DMS153 (cell line): ENCODE measurements at regions not wholly inside any gene's neighbourhood (a gene's known extent, or its start where the extent isn't known, plus 50 kb on each side); places are given as distances from the start of the nearest gene placed in this dataset.

Experiments used
- DNase-seq: peaks from one replicate; lab custom pipeline; 2025; lab: John Stamatoyannopoulos, UW

GRCh38 chr15:77796046-77796729 lies 163.5 kb upstream of the LINGO1 start:
- DNase-seq, result no peak

DNA sequence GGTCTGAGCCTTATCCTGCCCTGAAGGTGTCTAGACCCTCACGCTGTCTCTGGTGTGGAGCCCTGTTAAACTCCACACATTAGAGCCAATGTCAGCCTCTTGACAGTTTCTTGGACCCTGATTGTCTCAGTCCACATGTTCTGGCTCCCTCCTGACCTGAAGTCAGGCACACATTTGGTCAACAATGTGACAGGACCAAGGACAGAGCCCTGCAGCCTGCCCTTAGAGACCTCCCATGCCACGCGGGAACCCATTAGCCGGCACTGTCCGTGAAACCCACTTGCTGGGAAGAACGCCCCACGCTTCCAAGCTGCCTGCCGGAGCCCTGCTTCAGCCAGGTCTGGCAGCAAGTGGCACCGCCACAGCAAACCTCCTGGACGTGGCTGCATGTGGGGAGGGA lies 162.7 kb upstream of the LINGO1 start:
- no peak for DNase-seq

- DNase-seq, result no peak
Observed at GRCh38 chr15:77791941-77792340, 159.2 kb upstream of the LINGO1 start.

- DNase-seq, result no peak
Observed at GRCh38 chr15:77790481-77790880, 157.8 kb upstream of the LINGO1 start.

DNA sequence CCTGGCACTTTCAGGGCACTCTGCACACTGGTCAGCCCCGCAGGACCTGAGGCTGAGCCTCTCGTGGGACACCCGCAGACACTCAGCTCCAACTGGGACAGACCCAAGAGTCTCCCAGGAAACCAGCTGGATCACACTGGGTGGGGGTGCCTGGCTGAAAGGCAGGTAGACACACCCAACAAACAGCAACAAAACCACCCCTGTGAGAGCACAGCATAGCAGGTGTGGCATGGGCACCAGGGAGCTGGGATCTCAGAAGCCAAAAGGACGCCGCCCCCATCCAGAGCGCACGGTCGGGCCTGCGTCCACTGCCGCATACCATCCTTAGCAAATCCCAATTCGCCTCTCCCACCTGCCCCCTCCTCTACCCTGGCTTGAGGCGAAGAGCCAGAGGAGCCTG lies 154.2 kb upstream of the LINGO1 start:
- DNase-seq, result no peak

GRCh38 chr15:77786181-77786890 lies 153.6 kb upstream of the LINGO1 start:
- DNase-seq, result no peak

- DNase-seq, result no peak
Observed at GRCh38 chr15:77784361-77785292, 151.9 kb upstream of the LINGO1 start.

DNA sequence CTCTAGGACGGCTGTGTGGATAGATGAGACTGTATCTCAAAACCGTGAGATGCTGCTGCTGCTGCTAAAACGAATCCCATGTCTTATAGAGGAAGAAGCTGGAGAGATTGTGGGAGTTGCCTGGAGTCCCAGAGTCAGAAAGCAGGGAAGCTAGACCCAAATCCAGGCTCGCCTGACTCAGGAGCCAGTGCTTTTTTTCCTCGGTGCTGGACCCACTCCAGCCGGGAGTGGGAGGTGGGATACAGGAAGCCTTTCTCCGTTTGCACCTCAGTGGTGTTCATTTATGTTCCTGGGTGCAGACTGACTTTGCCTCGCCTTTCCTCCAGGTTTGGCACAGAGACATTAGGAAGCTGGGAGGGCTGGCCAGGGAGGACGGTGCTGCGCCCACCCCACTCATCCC lies 150.9 kb upstream of the LINGO1 start:
- no peak for DNase-seq

- DNase-seq, result no peak
Observed at GRCh38 chr15:77782691-77783090, 150.0 kb upstream of the LINGO1 start.

DNA sequence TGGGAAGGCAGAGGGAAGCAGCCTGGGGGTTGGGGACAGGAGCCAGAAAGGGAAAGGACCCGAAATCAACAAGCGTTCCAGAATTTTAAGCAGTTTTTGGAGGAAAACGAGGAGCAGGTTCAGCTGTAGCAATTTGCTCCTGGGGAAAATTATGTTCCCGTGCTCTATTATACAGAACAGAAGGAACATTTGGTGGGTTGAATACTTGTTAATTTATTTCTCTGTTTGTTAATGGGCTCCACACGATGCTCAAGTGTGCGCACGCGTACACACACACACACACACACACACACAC lies 149.2 kb upstream of the LINGO1 start:
- no peak for DNase-seq

DNA sequence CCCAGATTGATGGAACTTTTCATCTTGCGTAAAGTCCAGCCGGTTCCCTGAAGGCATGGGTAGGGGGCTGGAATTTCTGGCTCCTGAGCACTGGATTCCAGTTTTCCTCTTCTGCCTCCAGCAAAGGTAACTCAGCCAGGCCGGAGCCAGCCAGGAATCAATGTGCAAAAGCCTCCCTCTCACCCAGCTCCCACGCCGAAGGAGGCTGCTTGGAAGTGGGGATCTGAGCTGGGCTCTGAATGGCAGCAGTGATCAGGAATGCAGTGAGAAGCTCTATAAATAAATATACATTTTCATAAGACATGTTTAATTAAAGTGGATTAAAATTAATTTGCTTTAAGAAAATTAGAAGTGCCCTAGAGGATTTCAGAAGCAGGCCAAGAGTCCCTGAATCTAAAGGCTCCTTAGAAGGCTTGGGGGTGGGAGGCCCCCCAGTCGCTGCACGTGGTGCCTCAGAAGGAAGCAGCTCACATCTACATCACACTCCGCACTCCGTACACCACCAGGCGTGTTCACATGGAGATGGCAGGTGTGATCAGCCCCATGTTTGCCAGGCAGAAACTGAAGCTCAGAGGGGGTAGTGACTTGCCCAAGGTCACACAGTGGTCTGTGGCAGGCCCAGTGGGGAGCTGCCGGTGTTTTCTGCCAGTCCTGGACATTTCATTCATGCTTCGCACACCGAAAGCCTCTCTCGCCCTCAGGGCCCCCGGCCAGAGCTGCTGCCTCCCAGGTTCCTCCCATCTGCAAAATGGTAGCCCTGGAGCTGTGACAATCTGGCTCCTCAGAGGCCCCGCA lies 148.6 kb upstream of the LINGO1 start:
- no peak for DNase-seq

DNA sequence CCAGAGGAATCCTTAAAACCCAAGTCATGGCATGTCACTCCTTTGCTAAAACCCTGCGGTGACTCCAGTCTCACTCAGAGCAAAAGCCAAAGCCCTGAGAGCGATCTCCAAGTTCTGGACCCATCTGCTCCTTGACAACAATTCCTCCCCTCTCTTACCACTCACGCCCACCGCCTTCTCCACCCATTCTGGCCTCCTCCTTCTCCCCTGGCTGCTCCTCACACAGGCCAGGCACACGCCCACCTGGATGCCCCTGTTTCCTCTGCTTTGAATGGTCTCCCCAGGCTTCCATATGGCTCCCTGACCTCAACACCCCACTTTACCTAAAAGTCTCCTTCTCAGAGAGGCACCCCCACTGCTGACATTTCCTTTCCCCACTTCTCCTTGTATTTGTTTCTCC lies 146.1 kb upstream of the LINGO1 start:
- DNase-seq, result no peak

DNA sequence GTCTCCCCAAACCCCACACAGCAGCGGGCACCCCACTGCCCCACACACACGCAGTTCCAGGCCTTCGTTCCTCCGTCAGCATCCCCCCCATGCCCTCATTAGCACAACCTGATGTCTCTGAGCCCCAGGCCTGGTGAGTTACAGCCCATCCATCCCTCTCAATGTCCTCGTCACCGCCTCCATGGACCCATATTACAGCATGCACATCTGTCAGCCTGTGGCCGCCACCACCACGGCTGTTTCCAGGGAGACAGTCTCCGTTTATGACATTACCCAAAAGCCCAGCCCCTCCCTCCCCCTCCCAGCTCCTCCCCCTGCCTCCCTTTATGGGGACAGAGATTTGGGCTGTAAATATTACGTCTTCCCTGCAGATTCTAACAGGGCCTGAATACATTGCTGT lies 143.1 kb upstream of the LINGO1 start:
- DNase-seq, result no peak

GRCh38 chr15:77775373-77775772 lies 142.7 kb upstream of the LINGO1 start:
- no peak for DNase-seq

- DNase-seq, result no peak
Observed at GRCh38 chr15:77774350-77774749, 141.6 kb upstream of the LINGO1 start.

- no peak for DNase-seq
Observed at GRCh38 chr15:77773903-77774302, 141.2 kb upstream of the LINGO1 start.

DNA sequence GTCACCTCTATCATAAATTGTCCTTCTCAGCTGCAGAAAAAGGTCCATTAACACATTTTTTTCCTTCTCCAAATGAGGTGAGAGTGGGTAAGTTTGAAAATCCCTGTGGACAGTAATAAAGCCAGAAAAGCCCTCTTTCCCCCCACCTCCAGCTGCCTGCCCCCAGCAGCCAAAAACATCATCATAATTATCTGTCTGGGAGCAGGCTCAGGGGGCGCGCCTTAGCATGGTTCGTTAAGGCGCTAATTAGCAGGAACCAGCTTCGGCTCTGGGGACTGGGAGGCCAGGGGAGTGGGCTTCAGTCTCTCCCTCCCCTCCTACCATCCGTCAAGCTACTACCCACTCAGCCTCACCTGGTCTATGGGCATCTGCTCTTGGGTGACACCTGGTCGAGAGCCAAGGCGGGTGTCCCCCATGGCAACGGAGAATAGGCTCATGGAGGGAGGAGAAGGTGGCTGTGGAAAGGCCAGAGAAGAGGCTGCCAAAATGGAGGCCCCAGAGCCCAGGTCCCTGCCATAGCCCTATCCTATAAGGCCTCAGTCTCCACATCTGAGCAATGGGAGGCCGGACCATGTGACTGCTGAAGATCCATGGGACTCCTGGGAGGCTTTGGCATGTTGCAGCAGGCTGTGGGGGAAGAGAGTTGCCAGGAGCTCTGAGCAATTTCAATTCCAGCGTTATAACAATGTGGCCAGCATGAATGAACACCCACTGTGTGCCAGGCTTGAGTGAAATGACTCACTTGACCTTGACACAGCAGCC lies 140.1 kb upstream of the LINGO1 start:
- no peak for DNase-seq

- no peak for DNase-seq
Observed at GRCh38 chr15:77771616-77772015, 138.9 kb upstream of the LINGO1 start.

DNA sequence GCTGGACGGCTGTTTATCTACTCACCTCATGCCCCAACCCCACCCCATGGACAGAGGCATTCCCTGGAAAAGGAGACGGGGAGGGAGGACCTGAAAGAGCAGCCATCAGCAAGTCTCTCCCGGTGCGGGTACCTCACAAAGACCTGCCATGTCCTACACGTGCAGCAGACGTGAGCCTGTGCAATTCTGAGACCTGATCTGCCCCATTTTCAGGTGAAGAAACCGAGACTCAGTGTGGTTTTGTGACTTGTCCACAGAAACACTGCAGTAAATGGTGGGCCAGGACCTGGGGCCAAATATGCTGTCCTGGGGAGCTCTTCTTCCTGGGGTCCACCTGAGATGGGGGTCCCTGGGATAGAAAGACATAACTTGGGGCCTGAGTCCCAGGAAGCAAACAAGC lies 137.0 kb upstream of the LINGO1 start:
- no peak for DNase-seq

- no peak for DNase-seq
Observed at GRCh38 chr15:77768521-77769078, 135.9 kb upstream of the LINGO1 start.

GRCh38 chr15:77768107-77768506 lies 135.4 kb upstream of the LINGO1 start:
- no peak for DNase-seq
